ENCODE measurements at regions not wholly inside any gene's neighbourhood (a gene's known extent, or its start where the extent isn't known, plus 50 kb on each side); places are given as distances from the start of the nearest gene placed in this dataset.

DNA sequence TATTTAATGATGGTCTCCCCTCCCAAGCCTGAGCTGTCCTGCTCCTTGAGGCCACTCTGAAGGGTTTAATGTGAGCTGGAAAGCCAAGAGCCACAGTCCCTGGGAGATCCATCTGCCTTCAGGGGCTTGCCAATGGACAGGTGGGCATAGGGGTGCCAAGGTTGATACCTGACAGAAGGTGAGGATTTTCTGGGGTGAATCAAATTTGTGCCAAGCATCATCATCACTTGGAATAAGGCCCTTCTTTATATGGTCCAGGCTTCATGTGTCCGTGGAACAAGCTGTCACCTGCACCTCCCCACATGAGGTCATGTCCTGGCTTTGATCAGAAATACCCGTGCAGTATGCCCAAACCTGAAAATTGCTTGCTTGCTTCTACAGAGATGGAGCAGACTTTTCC is 71.9 kb upstream of the CTNNB1 start:
- no peak for ATAC-seq (ENCODE audit: insufficient read depth, low FRiP score)
- H3K4me3 ChIP-seq: no peak overlapping the region

DNA sequence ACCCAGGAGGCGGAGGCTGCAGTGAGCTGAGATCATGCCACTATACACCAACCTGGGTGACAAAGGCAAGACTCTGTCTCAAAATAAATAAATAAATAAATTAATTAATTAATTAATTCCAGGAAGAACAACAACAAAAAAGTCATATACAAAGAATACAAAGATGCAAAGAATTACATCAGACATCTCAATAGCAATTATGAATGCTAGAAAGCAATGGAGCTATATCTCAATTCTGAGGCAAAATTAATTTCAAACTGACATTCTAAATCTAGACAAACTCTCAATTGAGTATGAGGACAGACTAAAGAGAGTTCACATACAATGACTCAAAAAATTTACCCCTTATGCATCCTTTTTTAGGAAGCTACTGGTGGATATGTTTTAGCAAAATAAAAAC is 69.6 kb upstream of the CTNNB1 start:
- no peak for ATAC-seq (ENCODE audit: insufficient read depth, low FRiP score)
- DNase-seq: no peak
- Histone ChIP-seq H3K4me1 (ENCODE audit: control insufficient read depth in 5 of 5, insufficient read depth in 5 of 5, low read length in 5 of 5) (peaks cover 0 to 1% (median 0%) of the 10 kb centered on the region in 5 donors), H3K27me3 (ENCODE audit: control insufficient read depth in 3 of 3, insufficient read depth in 3 of 3, low read length in 2 of 3) (no peaks in the 10 kb centered on the region), H3K9me3 (ENCODE audit: control insufficient read depth in 4 of 4, insufficient read depth in 3 of 4, low read length in 3 of 4) (peaks cover 0 to 9% (median 4%) of the 10 kb centered on the region in 4 donors), H3K27ac (ENCODE audit: low read depth in 1 of 2, low read length in 1 of 2) (no peak overlapping the region), H3K36me3 (ENCODE audit: control insufficient read depth in 4 of 4, insufficient read depth in 4 of 4, low read length in 4 of 4) (no peaks in the 10 kb centered on the region), H3K9ac (ENCODE audit: insufficient read depth in 1 of 2, low read length in 2 of 2) (no peak overlapping the region), H3K4me3 (no peak overlapping the region)
- TF ChIP-seq, protein P1, sequence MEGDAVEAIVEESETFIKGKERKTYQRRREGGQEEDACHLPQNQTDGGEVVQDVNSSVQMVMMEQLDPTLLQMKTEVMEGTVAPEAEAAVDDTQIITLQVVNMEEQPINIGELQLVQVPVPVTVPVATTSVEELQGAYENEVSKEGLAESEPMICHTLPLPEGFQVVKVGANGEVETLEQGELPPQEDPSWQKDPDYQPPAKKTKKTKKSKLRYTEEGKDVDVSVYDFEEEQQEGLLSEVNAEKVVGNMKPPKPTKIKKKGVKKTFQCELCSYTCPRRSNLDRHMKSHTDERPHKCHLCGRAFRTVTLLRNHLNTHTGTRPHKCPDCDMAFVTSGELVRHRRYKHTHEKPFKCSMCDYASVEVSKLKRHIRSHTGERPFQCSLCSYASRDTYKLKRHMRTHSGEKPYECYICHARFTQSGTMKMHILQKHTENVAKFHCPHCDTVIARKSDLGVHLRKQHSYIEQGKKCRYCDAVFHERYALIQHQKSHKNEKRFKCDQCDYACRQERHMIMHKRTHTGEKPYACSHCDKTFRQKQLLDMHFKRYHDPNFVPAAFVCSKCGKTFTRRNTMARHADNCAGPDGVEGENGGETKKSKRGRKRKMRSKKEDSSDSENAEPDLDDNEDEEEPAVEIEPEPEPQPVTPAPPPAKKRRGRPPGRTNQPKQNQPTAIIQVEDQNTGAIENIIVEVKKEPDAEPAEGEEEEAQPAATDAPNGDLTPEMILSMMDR (IDR thresholded peaks at IDR 0.05; ENCODE audit: control extremely low read depth, extremely low read depth): no peak
- 38 to 96% methylated on average over 1 of the region's 1 CpG for WGBS, 2 donors

More for the DNA sequence above, 71.9 kb upstream of the CTNNB1 start:
- Histone ChIP-seq H3K9ac (ENCODE audit: insufficient read depth in 1 of 2, low read length in 2 of 2) (no peak overlapping the region), H3K36me3 (ENCODE audit: control insufficient read depth in 4 of 4, insufficient read depth in 4 of 4, low read length in 4 of 4) (no peaks in the 10 kb centered on the region), H3K27me3 (ENCODE audit: control insufficient read depth in 3 of 3, insufficient read depth in 3 of 3, low read length in 2 of 3) (no peaks in the 10 kb centered on the region), H3K27ac (ENCODE audit: low read depth in 1 of 2, low read length in 1 of 2) (no peak overlapping the region), H3K9me3 (ENCODE audit: control insufficient read depth in 4 of 4, insufficient read depth in 3 of 4, low read length in 3 of 4) (peaks cover 0 to 9% (median 4%) of the 10 kb centered on the region in 4 donors), H3K4me1 (ENCODE audit: control insufficient read depth in 5 of 5, insufficient read depth in 5 of 5, low read length in 5 of 5) (peaks cover 0 to 1% (median 0%) of the 10 kb centered on the region in 5 donors)
- TF ChIP-seq, protein P1 (IDR thresholded peaks at IDR 0.05; ENCODE audit: control extremely low read depth, extremely low read depth): no peak
- WGBS, 2 donors: 97 to 98% methylated on average over 2 of the region's 2 CpGs
- DNase-seq: no peak

DNA sequence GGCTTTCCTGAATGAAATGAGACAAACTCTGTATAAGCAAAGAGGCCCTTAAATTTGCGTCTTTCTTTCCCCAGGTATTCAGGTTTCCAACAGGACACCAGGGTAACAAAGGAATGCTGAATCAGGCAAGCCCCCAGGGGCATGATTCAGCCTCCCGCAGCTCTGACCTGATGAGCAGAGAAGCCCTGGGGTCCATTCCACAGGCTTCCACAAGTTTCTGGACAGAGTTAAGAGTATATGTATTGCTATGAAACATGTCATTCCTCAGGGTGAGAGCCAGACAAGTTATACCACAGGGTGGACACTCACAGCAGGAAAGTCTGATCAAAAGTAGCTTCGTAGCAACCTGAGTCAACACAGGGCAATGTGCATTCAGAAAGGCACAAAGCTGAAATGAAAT is 68.1 kb upstream of the CTNNB1 start:
- DNase-seq: no peak
- H3K9me3 ChIP-seq (ENCODE audit: control insufficient read depth in 4 of 4, insufficient read depth in 3 of 4, low read length in 3 of 4): peaks cover 0 to 7% (median under 1%) of the 10 kb centered on the region in 4 donors
- H3K36me3 ChIP-seq (ENCODE audit: control insufficient read depth in 4 of 4, insufficient read depth in 4 of 4, low read length in 4 of 4): no peaks in the 10 kb centered on the region
- no peak for ATAC-seq (ENCODE audit: insufficient read depth, low FRiP score)
- no peak overlapping the region for H3K4me3 ChIP-seq
- H3K9ac ChIP-seq (ENCODE audit: insufficient read depth in 1 of 2, low read length in 2 of 2): no peak overlapping the region
- H3K4me1 ChIP-seq (ENCODE audit: control insufficient read depth in 5 of 5, insufficient read depth in 5 of 5, low read length in 5 of 5): peaks cover 0 to 1% (median 0%) of the 10 kb centered on the region in 5 donors
- H3K27me3 ChIP-seq (ENCODE audit: control insufficient read depth in 3 of 3, insufficient read depth in 3 of 3, low read length in 2 of 3): no peaks in the 10 kb centered on the region
- TF ChIP-seq, protein P1 (IDR thresholded peaks at IDR 0.05; ENCODE audit: control extremely low read depth, extremely low read depth): no peak
- H3K27ac ChIP-seq (ENCODE audit: low read depth in 1 of 2, low read length in 1 of 2): no peak overlapping the region
- WGBS, 2 donors: 81 to 91% methylated on average over 3 of the region's 3 CpGs

DNA sequence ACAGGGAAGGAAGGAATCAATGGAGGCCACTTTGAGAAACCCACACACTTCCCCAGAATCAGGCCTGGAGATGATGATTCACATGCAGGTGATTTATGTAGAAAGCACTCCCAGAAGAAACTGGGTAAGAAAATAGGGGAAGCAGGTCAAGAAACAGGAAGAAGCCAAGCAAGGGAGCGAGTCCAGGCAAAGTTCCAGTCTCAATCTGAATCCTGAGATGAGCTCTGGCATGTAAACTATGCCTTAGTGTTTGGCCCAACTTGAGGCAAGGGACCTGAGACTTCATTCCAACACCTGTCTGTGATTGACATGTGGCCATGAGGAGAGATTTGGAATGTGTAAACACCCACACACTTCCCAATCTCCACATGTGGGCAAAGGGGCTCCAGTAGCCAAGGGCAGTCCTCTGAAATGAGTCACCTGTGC is 61.6 kb upstream of the CTNNB1 start:
- no peak for ATAC-seq (ENCODE audit: insufficient read depth, low FRiP score)

More for the DNA sequence above, 61.6 kb upstream of the CTNNB1 start:
- Histone ChIP-seq H3K27me3 (ENCODE audit: control insufficient read depth in 3 of 3, insufficient read depth in 3 of 3, low read length in 2 of 3) (no peaks in the 10 kb centered on the region), H3K36me3 (ENCODE audit: control insufficient read depth in 4 of 4, insufficient read depth in 4 of 4, low read length in 4 of 4) (no peaks in the 10 kb centered on the region), H3K4me1 (ENCODE audit: control insufficient read depth in 5 of 5, insufficient read depth in 5 of 5, low read length in 5 of 5) (peaks cover 0 to 3% (median 0%) of the 10 kb centered on the region in 5 donors), H3K9ac (ENCODE audit: insufficient read depth in 1 of 2, low read length in 2 of 2) (no peak overlapping the region), H3K27ac (ENCODE audit: low read depth in 1 of 2, low read length in 1 of 2) (no peak overlapping the region), H3K4me3 (no peak overlapping the region), H3K9me3 (ENCODE audit: control insufficient read depth in 4 of 4, insufficient read depth in 3 of 4, low read length in 3 of 4) (no peaks in the 10 kb centered on the region)
- DNase-seq: no peak
- WGBS, 2 donors: 30 to 64% methylated on average over 1 of the region's 1 CpG
- TF ChIP-seq, protein P1 (IDR thresholded peaks at IDR 0.05; ENCODE audit: control extremely low read depth, extremely low read depth): no peak

Measured in lung (tissue), 11 donors.